Stomach (tissue), 4 donors: ENCODE measurements at regions not wholly inside any gene's neighbourhood (a gene's known extent, or its start where the extent isn't known, plus 50 kb on each side); places are given as distances from the start of the nearest gene placed in this dataset.

Experiments
- EP300 ChIP-seq: sonication (generic); formaldehyde crosslinking; IDR thresholded peaks from one replicate; pipeline ENCODE4 v1.6.1; 2017; ENCODE audit warnings: antibody characterized with exemption
- POLR2A ChIP-seq, 4 donors: fragments of 450-650 bp; IDR thresholded peaks; one replicate each; pipeline ENCODE4 v1.6.1; 2016; ENCODE audit warnings: antibody characterized with exemption in 4 of 4, control low read depth in 2 of 4, mild to moderate bottlenecking in 1 of 4, moderate library complexity in 1 of 4
- POLR2AphosphoS5 ChIP-seq, 3 donors: sonication (generic); formaldehyde crosslinking; IDR thresholded peaks; one replicate each; pipeline ENCODE4 v1.6.1; 2016; ENCODE audit warnings: antibody characterized with exemption in 3 of 3
- TF ChIP-seq, protein P1 (sequence below), 7 experiments: fragments of 450-650 bp in 4 of 7; fragments of 200-600 bp in 3 of 7; sonication (generic) in 3 of 7; IDR thresholded peaks; one replicate each; pipeline ENCODE4 v1.5.1; 2016 to 2019; ENCODE audit warnings: antibody characterized with exemption in 7 of 7, control low read depth in 2 of 7, mild to moderate bottlenecking in 1 of 7

DNA sequence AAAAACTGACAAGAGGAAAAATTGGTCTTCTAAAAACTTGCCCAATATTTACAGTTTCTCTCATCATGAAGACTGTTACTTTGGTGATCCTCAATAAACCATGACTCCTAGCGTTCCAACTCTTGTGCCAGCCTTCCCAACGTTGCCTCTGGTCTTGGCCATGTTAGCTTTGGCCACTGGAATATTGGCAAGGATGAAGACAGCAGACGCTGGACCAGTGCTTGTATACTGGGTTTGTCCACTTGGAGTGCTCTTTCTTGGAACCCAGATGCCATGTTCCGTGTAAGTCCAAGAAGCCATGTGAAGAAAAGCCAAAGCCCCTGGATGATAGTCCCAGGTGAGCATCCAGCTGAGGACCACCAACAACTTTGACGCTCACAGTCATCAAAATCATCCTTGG lies 379.6 kb downstream of the NUAK1 start:
- TF ChIP-seq, protein P1, sequence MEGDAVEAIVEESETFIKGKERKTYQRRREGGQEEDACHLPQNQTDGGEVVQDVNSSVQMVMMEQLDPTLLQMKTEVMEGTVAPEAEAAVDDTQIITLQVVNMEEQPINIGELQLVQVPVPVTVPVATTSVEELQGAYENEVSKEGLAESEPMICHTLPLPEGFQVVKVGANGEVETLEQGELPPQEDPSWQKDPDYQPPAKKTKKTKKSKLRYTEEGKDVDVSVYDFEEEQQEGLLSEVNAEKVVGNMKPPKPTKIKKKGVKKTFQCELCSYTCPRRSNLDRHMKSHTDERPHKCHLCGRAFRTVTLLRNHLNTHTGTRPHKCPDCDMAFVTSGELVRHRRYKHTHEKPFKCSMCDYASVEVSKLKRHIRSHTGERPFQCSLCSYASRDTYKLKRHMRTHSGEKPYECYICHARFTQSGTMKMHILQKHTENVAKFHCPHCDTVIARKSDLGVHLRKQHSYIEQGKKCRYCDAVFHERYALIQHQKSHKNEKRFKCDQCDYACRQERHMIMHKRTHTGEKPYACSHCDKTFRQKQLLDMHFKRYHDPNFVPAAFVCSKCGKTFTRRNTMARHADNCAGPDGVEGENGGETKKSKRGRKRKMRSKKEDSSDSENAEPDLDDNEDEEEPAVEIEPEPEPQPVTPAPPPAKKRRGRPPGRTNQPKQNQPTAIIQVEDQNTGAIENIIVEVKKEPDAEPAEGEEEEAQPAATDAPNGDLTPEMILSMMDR (IDR thresholded peaks at IDR 0.05) = no peak
- TF ChIP-seq EP300 (no peak), POLR2A (IDR thresholded peaks at IDR 0.05) (no peak), POLR2AphosphoS5 (IDR thresholded peaks at IDR 0.05) (no peak)
